SK-N-SH (cell line): ENCODE measurements at regions not wholly inside any gene's neighbourhood (a gene's known extent, or its start where the extent isn't known, plus 50 kb on each side); places are given as distances from the start of the nearest gene placed in this dataset.

ENCODE experiments used
- CTCF ChIA-PET: fragments of 300-600, 350-600 bp; formaldehyde crosslinking; extraction: SDS; loops from one replicate; lab custom pipeline; 2021; lab: Yijun Ruan, JAX
- POLR2A ChIA-PET: fragments of 350-600 bp; sonication (Branson Sonifier 250); formaldehyde crosslinking; extraction: SDS; loops from one replicate; lab custom pipeline; 2020; ENCODE audit warnings: antibody characterized with exemption, inconsistent platforms; lab: Yijun Ruan, JAX
- DNase-seq: peaks from one replicate; pipeline ENCODE4 v3.0.0; 2012
- H2AFZ ChIP-seq: fragments of 200-600 bp; sonication (generic); 2 replicates; pipeline ENCODE4 v1.8.1; 2016; ENCODE audit warnings: antibody characterized with exemption, mild to moderate bottlenecking, low read depth
- H3F3A ChIP-seq: fragments of 200-600 bp; sonication (generic); replicated peaks from 2 replicates; pipeline ENCODE3; 2016; ENCODE audit warnings: antibody characterized with exemption, mild to moderate bottlenecking; ENCODE audit not compliant: insufficient read depth
- H3K27ac ChIP-seq, 2 experiments: fragments of 200-500 bp in 1 of 2; fragments of 200-600 bp in 1 of 2; sonication (Bioruptor generic) in 1 of 2; sonication (generic), shearing (Covaris generic) in 1 of 2; 2 replicates each; pipeline versions ENCODE4 v1.5.1 to v1.6.1; 2014 to 2016; ENCODE audit warnings: low read depth in 2 of 2, inconsistent platforms in 1 of 2, low read length in 1 of 2, mild to moderate bottlenecking in 1 of 2, mixed read lengths in 1 of 2
- H3K27me3 ChIP-seq: fragments of 200-600 bp; sonication (generic), shearing (Covaris generic); 2 replicates; pipeline ENCODE4 v1.6.1; 2016; ENCODE audit warnings: mixed run types; ENCODE audit not compliant: insufficient read depth
- H3K36me3 ChIP-seq, 2 experiments: fragments of 200-500 bp in 1 of 2; fragments of 200-600 bp in 1 of 2; sonication (Bioruptor generic) in 1 of 2; sonication (generic) in 1 of 2; replicated peaks in 1 of 2; 2 replicates each; pipeline versions ENCODE3 to v1.5.1; 2014 to 2016; ENCODE audit warnings: low read length in 1 of 2, mild to moderate bottlenecking in 1 of 2; ENCODE audit not compliant: insufficient read depth in 2 of 2, control insufficient read depth in 1 of 2
- H3K4me1 ChIP-seq, 2 experiments: fragments of 200-500 bp in 1 of 2; fragments of 200-600 bp in 1 of 2; sonication (Bioruptor generic) in 1 of 2; sonication (generic), shearing (Covaris generic) in 1 of 2; 2 replicates each; pipeline versions ENCODE4 v1.5.1 to v1.6.1; 2014 to 2016; ENCODE audit warnings: low read depth in 1 of 2, low read length in 1 of 2, mixed run types in 1 of 2; ENCODE audit not compliant: insufficient read depth in 2 of 2, control insufficient read depth in 1 of 2
- H3K4me2 ChIP-seq: fragments of 200-600 bp; sonication (generic), shearing (Covaris generic); 2 replicates; pipeline ENCODE4 v1.6.1; 2017; ENCODE audit warnings: mixed run types
- H3K4me3 ChIP-seq, 2 experiments: fragments of 200-500 bp in 1 of 2; fragments of 200-600 bp in 1 of 2; sonication (Bioruptor generic) in 1 of 2; sonication (generic), shearing (Covaris generic) in 1 of 2; 2 replicates each; pipeline versions ENCODE4 v1.5.1 to v1.8.1; 2014 to 2016; ENCODE audit warnings: low read depth in 2 of 2, inconsistent platforms in 1 of 2, low read length in 1 of 2, mild to moderate bottlenecking in 1 of 2, mixed read lengths in 1 of 2, moderate library complexity in 1 of 2
- H3K79me2 ChIP-seq: fragments of 200-600 bp; sonication (generic); 2 replicates; pipeline ENCODE4 v1.8.1; 2017; ENCODE audit warnings: mild to moderate bottlenecking; ENCODE audit not compliant: insufficient read depth
- H3K9ac ChIP-seq: fragments of 200-600 bp; sonication (generic); 2 replicates; pipeline ENCODE4 v1.6.1; 2017; ENCODE audit warnings: mixed run types
- H3K9me2 ChIP-seq: fragments of 200-600 bp; sonication (generic); 2 replicates; pipeline ENCODE4 v1.6.1; 2017; ENCODE audit warnings: mixed run types
- H3K9me3 ChIP-seq: fragments of 200-600 bp; sonication (generic); 2 replicates; pipeline ENCODE4 v1.6.1; 2017; ENCODE audit warnings: mixed run types, mild to moderate bottlenecking, moderate library complexity
- H4K20me1 ChIP-seq: fragments of 200-600 bp; sonication (generic); 2 replicates; pipeline ENCODE4 v1.6.1; 2017; ENCODE audit warnings: mild to moderate bottlenecking, mixed run types; ENCODE audit not compliant: insufficient read depth
- CHD2 ChIP-seq: fragments of 150-350 bp; IDR thresholded peaks from 2 replicates; pipeline ENCODE4 v1.6.1; 2018; ENCODE audit warnings: low read length; ENCODE audit not compliant: partially characterized antibody
- ELF1 ChIP-seq: IDR thresholded peaks from 2 replicates; pipeline ENCODE4 v1.4.0; 2012
- EP300 ChIP-seq, 2 experiments: IDR thresholded peaks; 2 replicates each; pipeline versions ENCODE4 v1.4.0 to v1.6.1; 2012; ENCODE audit warnings: borderline replicate concordance in 1 of 2, low read depth in 1 of 2, low read length in 1 of 2
- EZH2phosphoT487 ChIP-seq: fragments of 200-600 bp; sonication (generic); IDR thresholded peaks from 2 replicates; pipeline ENCODE4 v1.6.1; 2017; ENCODE audit warnings: low read depth, mixed run types, mild to moderate bottlenecking, antibody characterized with exemption, moderate library complexity, borderline replicate concordance
- FOXJ3 ChIP-seq: sonication (generic); formaldehyde crosslinking; IDR thresholded peaks from 2 replicates; pipeline ENCODE4 v1.5.1; 2020; ENCODE audit warnings: mild to moderate bottlenecking, missing genetic modification reagents
- IRF3 ChIP-seq: fragments of 150-350 bp; IDR thresholded peaks from 2 replicates; pipeline ENCODE4 v1.6.1; 2016; ENCODE audit warnings: mild to moderate bottlenecking, low read depth, low read length
- RFX5 ChIP-seq: IDR thresholded peaks from 2 replicates; pipeline ENCODE4 v1.6.1; 2012; ENCODE audit warnings: mild to moderate bottlenecking, improper control_type of control experiment, low read length
- RXRA ChIP-seq: IDR thresholded peaks from 2 replicates; pipeline ENCODE4 v1.4.0; 2012; ENCODE audit warnings: low read depth, mild to moderate bottlenecking, borderline replicate concordance
- SIN3A ChIP-seq: IDR thresholded peaks from 2 replicates; pipeline ENCODE4 v1.6.1; 2012; ENCODE audit warnings: low read depth, mild to moderate bottlenecking, low read length, moderate library complexity, borderline replicate concordance
- USF1 ChIP-seq: IDR thresholded peaks from 2 replicates; pipeline ENCODE4 v1.4.0; 2012; ENCODE audit warnings: low read depth, borderline replicate concordance
- YY1 ChIP-seq: IDR thresholded peaks from 2 replicates; pipeline ENCODE4 v1.4.0; 2012; ENCODE audit warnings: low read depth, mild to moderate bottlenecking
- WGBS: methylation state at CpG from one replicate; pipeline ENCODE4 v1.1.6; 2017; ENCODE audit warnings: low lambda C conversion rate; 5-methylcytosine and 5-hydroxymethylcytosine counted together
- TF ChIP-seq, protein P1 (sequence below): IDR thresholded peaks from 2 replicates; pipeline ENCODE4 v1.4.0; 2012; ENCODE audit warnings: low read depth, borderline replicate concordance
- TF ChIP-seq, protein P2 (sequence below): IDR thresholded peaks from 2 replicates; pipeline ENCODE4 v1.6.1; 2012; ENCODE audit warnings: mild to moderate bottlenecking, low read depth, low read length, moderate library complexity

GRCh38 chr4:34010751-34011519, 2233.4 kb downstream of the ARAP2 start:
- Histone ChIP-seq H3K4me1 (no peaks in the 10 kb centered on the region; a peak in 1 of 4 replicates), H3K9me2 (no peaks in the 10 kb centered on the region), H4K20me1 (no peaks in the 10 kb centered on the region), H3K36me3 (no peaks in the 10 kb centered on the region), H3F3A (no peaks in the 10 kb centered on the region), H3K27ac (no peak overlapping the region), H3K4me2 (no peak overlapping the region), H3K4me3 (no peak overlapping the region), H3K79me2 (no peaks in the 10 kb centered on the region), H3K9ac (no peak overlapping the region), H3K9me3 (no peaks in the 10 kb centered on the region), H2AFZ (no peak overlapping the region), H3K27me3 (no peaks in the 10 kb centered on the region)
- ChIA-PET POLR2A (no interaction called here), CTCF (no interaction called here)
- 23% methylated on average over 6 of the region's 6 CpGs for WGBS
- peak; percentile 37 for DNase-seq
- TF ChIP-seq EP300 (IDR thresholded peaks at IDR 0.05; ENCODE audit: borderline replicate concordance in 1 of 2, low read depth in 1 of 2, low read length in 1 of 2) (peak in 1 of 2 experiments; percentile 70; a peak in 2 of 4 replicates), IRF3 (no peak), CHD2 (peak; percentile 22)

DNA sequence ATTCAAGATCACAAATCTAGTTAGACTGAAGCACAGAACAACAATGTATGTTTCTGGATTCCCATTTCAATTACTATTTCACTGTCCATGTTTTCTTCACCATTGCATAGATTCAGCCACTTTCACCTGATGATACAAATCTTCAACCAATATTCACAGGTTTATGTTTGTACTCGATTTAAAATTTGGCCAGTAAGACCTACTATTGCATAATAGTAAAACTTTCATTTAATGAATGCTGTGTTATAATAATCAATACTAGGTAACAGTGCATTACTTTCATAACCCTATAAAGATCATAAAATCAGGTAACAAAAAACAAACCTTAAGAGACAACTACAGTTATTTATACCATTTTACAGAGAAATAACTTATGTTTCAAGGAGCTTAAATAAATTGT, 2209.1 kb downstream of the ARAP2 start:
- 28% methylated on average over 1 of the region's 1 CpG for WGBS

DNA sequence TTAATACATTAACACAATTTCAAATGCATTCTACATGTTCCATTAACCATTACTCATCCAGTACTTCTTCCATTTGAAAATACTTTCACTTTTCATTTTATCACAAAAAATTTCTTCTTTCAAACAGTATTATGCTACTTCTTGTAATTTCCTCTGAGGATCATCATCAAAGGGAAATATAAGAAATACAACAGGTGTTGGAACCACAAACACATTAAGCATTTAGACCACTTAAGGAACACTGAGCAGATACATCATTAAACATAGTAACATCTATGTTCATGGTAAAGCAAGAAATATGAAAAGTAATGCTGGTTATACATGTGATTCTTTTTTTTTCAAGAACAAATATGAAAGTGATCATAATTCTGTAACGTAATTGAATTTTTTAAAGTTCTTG, 2207.0 kb downstream of the ARAP2 start:
- Histone ChIP-seq H3K9ac (no peak overlapping the region), H3K27ac (no peak overlapping the region), H4K20me1 (no peaks in the 10 kb centered on the region), H3K4me2 (no peak overlapping the region), H3K4me1 (no peaks in the 10 kb centered on the region), H3K4me3 (no peak overlapping the region), H3K9me2 (no peaks in the 10 kb centered on the region), H3K27me3 (no peaks in the 10 kb centered on the region), H3K9me3 (no peaks in the 10 kb centered on the region), H2AFZ (no peak overlapping the region), H3K79me2 (no peaks in the 10 kb centered on the region), H3K36me3 (no peaks in the 10 kb centered on the region), H3F3A (no peaks in the 10 kb centered on the region)
- WGBS = 60% methylated on average over 1 of the region's 1 CpG
- ChIA-PET POLR2A (no interaction called here), CTCF (no interaction called here)
- DNase-seq = no peak
- TF ChIP-seq EZH2phosphoT487 (no peak), RFX5 (no peak), ELF1 (no peak)
- TF ChIP-seq, protein P1, sequence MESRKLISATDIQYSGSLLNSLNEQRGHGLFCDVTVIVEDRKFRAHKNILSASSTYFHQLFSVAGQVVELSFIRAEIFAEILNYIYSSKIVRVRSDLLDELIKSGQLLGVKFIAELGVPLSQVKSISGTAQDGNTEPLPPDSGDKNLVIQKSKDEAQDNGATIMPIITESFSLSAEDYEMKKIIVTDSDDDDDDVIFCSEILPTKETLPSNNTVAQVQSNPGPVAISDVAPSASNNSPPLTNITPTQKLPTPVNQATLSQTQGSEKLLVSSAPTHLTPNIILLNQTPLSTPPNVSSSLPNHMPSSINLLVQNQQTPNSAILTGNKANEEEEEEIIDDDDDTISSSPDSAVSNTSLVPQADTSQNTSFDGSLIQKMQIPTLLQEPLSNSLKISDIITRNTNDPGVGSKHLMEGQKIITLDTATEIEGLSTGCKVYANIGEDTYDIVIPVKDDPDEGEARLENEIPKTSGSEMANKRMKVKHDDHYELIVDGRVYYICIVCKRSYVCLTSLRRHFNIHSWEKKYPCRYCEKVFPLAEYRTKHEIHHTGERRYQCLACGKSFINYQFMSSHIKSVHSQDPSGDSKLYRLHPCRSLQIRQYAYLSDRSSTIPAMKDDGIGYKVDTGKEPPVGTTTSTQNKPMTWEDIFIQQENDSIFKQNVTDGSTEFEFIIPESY = no peak
- TF ChIP-seq, protein P2, sequence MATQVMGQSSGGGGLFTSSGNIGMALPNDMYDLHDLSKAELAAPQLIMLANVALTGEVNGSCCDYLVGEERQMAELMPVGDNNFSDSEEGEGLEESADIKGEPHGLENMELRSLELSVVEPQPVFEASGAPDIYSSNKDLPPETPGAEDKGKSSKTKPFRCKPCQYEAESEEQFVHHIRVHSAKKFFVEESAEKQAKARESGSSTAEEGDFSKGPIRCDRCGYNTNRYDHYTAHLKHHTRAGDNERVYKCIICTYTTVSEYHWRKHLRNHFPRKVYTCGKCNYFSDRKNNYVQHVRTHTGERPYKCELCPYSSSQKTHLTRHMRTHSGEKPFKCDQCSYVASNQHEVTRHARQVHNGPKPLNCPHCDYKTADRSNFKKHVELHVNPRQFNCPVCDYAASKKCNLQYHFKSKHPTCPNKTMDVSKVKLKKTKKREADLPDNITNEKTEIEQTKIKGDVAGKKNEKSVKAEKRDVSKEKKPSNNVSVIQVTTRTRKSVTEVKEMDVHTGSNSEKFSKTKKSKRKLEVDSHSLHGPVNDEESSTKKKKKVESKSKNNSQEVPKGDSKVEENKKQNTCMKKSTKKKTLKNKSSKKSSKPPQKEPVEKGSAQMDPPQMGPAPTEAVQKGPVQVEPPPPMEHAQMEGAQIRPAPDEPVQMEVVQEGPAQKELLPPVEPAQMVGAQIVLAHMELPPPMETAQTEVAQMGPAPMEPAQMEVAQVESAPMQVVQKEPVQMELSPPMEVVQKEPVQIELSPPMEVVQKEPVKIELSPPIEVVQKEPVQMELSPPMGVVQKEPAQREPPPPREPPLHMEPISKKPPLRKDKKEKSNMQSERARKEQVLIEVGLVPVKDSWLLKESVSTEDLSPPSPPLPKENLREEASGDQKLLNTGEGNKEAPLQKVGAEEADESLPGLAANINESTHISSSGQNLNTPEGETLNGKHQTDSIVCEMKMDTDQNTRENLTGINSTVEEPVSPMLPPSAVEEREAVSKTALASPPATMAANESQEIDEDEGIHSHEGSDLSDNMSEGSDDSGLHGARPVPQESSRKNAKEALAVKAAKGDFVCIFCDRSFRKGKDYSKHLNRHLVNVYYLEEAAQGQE = no peak

More for the DNA sequence above, 2209.1 kb downstream of the ARAP2 start:
- Histone ChIP-seq H3F3A (no peaks in the 10 kb centered on the region), H3K79me2 (no peaks in the 10 kb centered on the region), H3K4me1 (no peaks in the 10 kb centered on the region), H3K27ac (no peak overlapping the region), H3K9me2 (no peaks in the 10 kb centered on the region), H3K36me3 (no peaks in the 10 kb centered on the region), H4K20me1 (no peaks in the 10 kb centered on the region), H3K4me2 (no peak overlapping the region), H3K4me3 (no peak overlapping the region), H3K9me3 (no peaks in the 10 kb centered on the region), H2AFZ (no peak overlapping the region), H3K27me3 (no peaks in the 10 kb centered on the region), H3K9ac (no peak overlapping the region)
- TF ChIP-seq USF1 = no peak
- no peak for TF ChIP-seq YY1
- TF ChIP-seq SIN3A = no peak
- TF ChIP-seq RXRA = no peak
- no peak for TF ChIP-seq FOXJ3 (CRISPR knock-in tag)
- DNase-seq = no peak
- ChIA-PET POLR2A (no interaction called here), CTCF (no interaction called here)
